Adrenal gland (tissue), 9 donors: ENCODE measurements at regions not wholly inside any gene's neighbourhood (a gene's known extent, or its start where the extent isn't known, plus 50 kb on each side); places are given as distances from the start of the nearest gene placed in this dataset.

Experiments used
- DNase-seq, 7 donors: peaks; one replicate each; pipeline ENCODE4 v3.0.0-alpha.2; 2019 to 2020
- H3K27ac ChIP-seq, 5 donors: fragments of 200-600 bp; sonication (generic) in 4 of 5; 1 replicate in 3 of 5; 2 replicates in 2 of 5; pipeline versions ENCODE4 v1.5.1 to v1.8.0; 2016 to 2020; ENCODE audit warnings: mild to moderate bottlenecking in 1 of 5
- H3K27me3 ChIP-seq: fragments of 200-600 bp; 2 replicates; pipeline ENCODE4 v1.8.0; 2021
- H3K36me3 ChIP-seq, 2 donors: fragments of 200-600 bp; replicated peaks in 1 of 2; 1 replicate in 1 of 2; 2 replicates in 1 of 2; pipeline versions ENCODE4 v1.5.1 to v1.8.0; 2018 to 2022
- H3K4me1 ChIP-seq, 2 donors: fragments of 200-600 bp; replicated peaks in 1 of 2; 1 replicate in 1 of 2; 2 replicates in 1 of 2; pipeline versions ENCODE4 v1.5.1 to v1.8.0; 2018 to 2021
- H3K4me3 ChIP-seq, 4 donors: fragments of 200-600 bp; sonication (generic) in 3 of 4; one replicate each; pipeline ENCODE4 v1.5.1; 2016 to 2018
- H3K9me3 ChIP-seq, 3 donors: fragments of 200-600 bp; sonication (generic) in 1 of 3; replicated peaks in 1 of 3; 1 replicate in 2 of 3; 2 replicates in 1 of 3; pipeline versions ENCODE4 v1.5.1 to v1.8.0; 2016 to 2021
- CTCF ChIP-seq, 6 experiments: fragments of 450-650 bp in 4 of 6; fragments of 200-600 bp in 2 of 6; sonication (generic) in 1 of 6; IDR thresholded peaks; 1 replicate in 5 of 6; 2 replicates in 1 of 6; pipeline versions ENCODE4 v1.5.1 to v1.8.0; 2016 to 2021; ENCODE audit warnings: antibody characterized with exemption in 6 of 6, mild to moderate bottlenecking in 2 of 6, moderate library complexity in 1 of 6
- POLR2A ChIP-seq, 2 donors: fragments of 450-650 bp; IDR thresholded peaks; one replicate each; pipeline ENCODE4 v1.6.1; 2017; ENCODE audit warnings: antibody characterized with exemption in 2 of 2, mild to moderate bottlenecking in 2 of 2, moderate library complexity in 1 of 2
- WGBS, 4 donors: extraction: QIAGEN DNeasy Blood & Tissue Kit in 2 of 4; methylation state at CpG; one replicate each; pipeline versions ENCODE4 v1.1.5 to v1.1.7; 2013 to 2017; 5-methylcytosine and 5-hydroxymethylcytosine counted together
- intact Hi-C, 2 donors: fragments of 100-400 bp; cut with DNase I; formaldehyde crosslinking; loops; one replicate each; pipeline versions ENCODE4 v1.14.1 to v1.15.0; 2022 to 2023
- donor health status: healthy with polysubstance abuse.
- donor health status: Bipolar disorder and iron deficiency.
- donor health status: DM: yes; HTN: yes; CAD: no.
- donor health status: DM: no; HTN: no; CAD: no.
- donor health status: DM: no; HTN: no; CAD: no.

- no peaks in the 10 kb centered on the region for H3K36me3 ChIP-seq
- 72 to 80% (median 76%) methylated on average over 4 of the region's 4 CpGs for WGBS, 4 donors
- H3K9me3 ChIP-seq, result no peaks in the 10 kb centered on the region
- no peak overlapping the region for H3K4me3 ChIP-seq
- intact Hi-C loops, result no loop called here
- DNase-seq, result no peak
- H3K27ac ChIP-seq, result no peak overlapping the region
- TF ChIP-seq CTCF (IDR thresholded peaks at IDR 0.05) (no peak), POLR2A (IDR thresholded peaks at IDR 0.05) (no peak)
- no peaks in the 10 kb centered on the region for H3K4me1 ChIP-seq
- no peaks in the 10 kb centered on the region for H3K27me3 ChIP-seq
Observed at GRCh38 chr18:51405683-51406477, 208.4 kb upstream of the MEX3C start.

GRCh38 chr18:51417643-51418483 lies 220.4 kb upstream of the MEX3C start:
- no peak for DNase-seq
- Histone ChIP-seq H3K27me3 (no peaks in the 10 kb centered on the region), H3K4me1 (no peaks in the 10 kb centered on the region), H3K4me3 (no peak overlapping the region), H3K27ac (no peak overlapping the region), H3K36me3 (no peaks in the 10 kb centered on the region), H3K9me3 (no peaks in the 10 kb centered on the region)
- WGBS, 4 donors, result 75 to 85% (median 80%) methylated on average over 8 of the region's 8 CpGs
- TF ChIP-seq POLR2A (IDR thresholded peaks at IDR 0.05), result no peak
- no peak for TF ChIP-seq CTCF (IDR thresholded peaks at IDR 0.05)
- intact Hi-C loops, result no loop called here

GRCh38 chr18:51425475-51425874 lies 228.0 kb upstream of the MEX3C start:
- intact Hi-C loops, result no loop called here
- DNase-seq, result no peak
- Histone ChIP-seq H3K36me3 (no peaks in the 10 kb centered on the region), H3K9me3 (no peaks in the 10 kb centered on the region), H3K4me3 (no peak overlapping the region), H3K4me1 (no peaks in the 10 kb centered on the region), H3K27ac (no peak overlapping the region), H3K27me3 (no peaks in the 10 kb centered on the region)
- no peak for TF ChIP-seq CTCF (IDR thresholded peaks at IDR 0.05)
- no peak for TF ChIP-seq POLR2A (IDR thresholded peaks at IDR 0.05)
- 57 to 71% (median 65%) methylated on average over 6 of the region's 6 CpGs for WGBS, 4 donors

- 41 to 72% (median 53%) methylated on average over 3 of the region's 3 CpGs for WGBS, 4 donors
- Histone ChIP-seq H3K4me1 (no peaks in the 10 kb centered on the region), H3K4me3 (no peak overlapping the region), H3K27me3 (no peaks in the 10 kb centered on the region), H3K27ac (no peak overlapping the region), H3K9me3 (no peaks in the 10 kb centered on the region), H3K36me3 (no peaks in the 10 kb centered on the region)
- intact Hi-C loops, result no loop called here
- DNase-seq, result no peak
- TF ChIP-seq CTCF (IDR thresholded peaks at IDR 0.05) (no peak), POLR2A (IDR thresholded peaks at IDR 0.05) (no peak)
Observed at GRCh38 chr18:51425889-51426288, 228.4 kb upstream of the MEX3C start.
